ENCODE measurements at regions not wholly inside any gene's neighbourhood (a gene's known extent, or its start where the extent isn't known, plus 50 kb on each side); places are given as distances from the start of the nearest gene placed in this dataset.
"Not testable (repeated sequence)": the region's sequence is repeated elsewhere in the genome, so short reads cannot be mapped to it uniquely, and the experiment has no call there.

DNA sequence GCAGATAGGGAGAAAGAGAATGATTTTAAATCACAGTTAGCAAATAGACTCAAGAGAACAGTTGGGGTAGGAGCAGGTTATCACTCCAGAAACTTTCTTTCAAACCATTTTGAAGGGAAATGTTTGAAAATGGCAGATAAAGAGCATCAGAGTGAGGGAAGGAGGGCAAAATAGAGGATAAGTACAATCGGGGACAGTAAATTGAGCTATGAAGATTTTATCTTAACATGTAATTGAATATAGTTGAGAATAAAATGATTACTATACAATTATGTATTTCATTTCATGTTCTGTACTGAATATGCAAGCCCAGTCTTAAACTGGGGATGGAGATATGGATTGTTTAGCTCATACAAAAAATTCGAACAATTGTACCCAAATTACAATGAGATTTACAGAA, 54.0 kb downstream of the MAP10 start:
- DNase-seq: no peak

DNA sequence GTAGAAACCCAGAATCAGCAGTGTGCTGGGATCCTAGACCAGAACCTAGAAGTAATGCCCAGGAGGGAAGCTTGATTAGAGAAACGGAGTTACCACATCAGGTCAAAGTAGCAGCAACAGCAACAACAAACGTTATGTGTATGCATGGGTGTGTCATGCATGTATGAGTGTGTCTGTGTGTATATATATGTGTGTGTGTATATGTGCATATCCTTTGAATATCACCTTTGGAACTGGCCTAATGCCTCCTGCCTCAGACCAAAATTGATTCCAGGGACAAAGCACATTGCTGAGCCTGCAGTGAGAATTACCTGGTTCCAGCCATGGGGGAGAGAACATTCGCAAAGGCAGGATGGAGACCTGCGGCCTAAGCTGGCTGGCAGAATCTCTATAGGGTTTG, 55.9 kb downstream of the MAP10 start:
- DNase-seq: no peak

GRCh38 chr1:232863544-232864275, 58.5 kb downstream of the MAP10 start:
- DNase-seq: no peak

DNA sequence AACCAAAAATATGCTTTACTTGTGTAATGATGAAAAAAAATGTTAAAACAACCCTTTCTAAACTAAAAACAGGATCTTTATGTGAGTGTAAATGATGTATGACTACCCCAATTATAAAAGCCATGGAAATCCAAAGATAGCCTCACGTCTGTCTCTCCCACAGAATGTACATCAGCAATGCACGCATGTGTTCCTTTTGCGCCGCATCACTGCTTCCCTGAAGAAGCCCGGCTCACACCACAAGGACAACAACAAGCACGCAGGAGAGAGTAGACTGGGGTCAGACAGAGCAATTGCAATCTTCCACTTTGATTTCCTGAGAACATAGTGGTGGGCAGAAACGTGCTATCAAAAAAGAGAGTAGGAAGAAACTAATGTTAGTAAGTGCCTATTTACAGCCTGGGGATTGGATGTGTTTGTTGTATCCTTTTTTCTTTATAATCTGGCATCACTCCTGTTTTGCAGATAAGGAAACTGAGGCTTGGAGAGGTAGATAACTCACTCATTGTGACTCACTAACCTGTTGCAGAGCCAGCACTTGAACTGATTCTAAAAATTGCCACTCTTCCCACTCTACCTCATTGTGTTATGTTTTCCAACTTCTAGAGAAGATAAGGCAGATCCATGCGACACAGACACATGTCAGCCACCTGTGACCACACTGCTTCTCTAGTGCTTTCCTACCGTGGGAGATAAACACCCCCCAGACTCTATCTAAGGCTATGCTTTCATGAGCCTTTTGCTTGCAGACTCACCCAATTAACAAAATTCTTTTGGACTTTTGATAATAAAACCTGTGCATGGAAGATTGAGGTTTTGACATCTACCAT, 60.1 kb downstream of the MAP10 start:
- DNase-seq: no peak

- DNase-seq: peak; percentile 75
These were observed 63.7 kb downstream of the MAP10 start for GRCh38 chr1:232868793-232869491.

- not testable (repeated sequence) for DNase-seq
These were observed 66.2 kb downstream of the MAP10 start for GRCh38 chr1:232871291-232871969.

DNA sequence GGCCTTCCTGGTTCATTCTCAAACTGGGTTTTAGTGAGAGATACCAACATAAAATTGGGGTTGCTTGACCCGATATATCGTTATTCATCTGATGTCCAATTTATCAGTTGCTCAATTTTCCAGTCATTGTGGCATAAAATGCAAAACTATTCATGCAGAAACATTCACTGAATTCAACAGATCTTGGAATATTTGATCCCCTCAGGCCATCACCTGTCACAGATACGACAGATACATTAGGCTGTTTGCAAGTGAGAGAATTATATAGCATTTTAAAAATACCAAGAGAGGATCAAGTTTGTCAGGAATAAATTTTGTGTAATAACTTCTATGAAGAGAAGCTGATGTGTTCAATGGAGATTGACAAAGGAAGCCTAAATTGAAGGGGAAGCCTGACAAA, 67.1 kb downstream of the MAP10 start:
- no peak for DNase-seq

DNA sequence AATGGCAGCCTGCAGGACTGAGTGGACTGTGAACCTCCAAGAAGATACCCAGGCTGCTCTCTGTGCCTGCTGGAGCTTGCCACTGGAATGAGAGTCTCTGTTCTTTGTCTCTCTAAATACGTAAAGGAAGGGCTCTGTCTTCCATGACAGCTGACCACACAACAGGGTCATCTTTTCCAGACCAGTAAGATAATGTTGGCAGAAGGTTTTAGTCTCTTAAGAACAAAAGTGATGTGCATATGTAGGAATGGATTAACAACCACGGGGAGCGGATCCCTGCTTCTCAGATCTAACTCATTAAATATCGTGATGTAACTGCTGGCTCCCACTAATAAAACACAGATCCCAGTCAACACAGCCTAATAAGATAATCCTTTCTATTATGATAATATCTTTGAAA, 67.5 kb downstream of the MAP10 start:
- DNase-seq: no peak

GRCh38 chr1:232873412-232873811, 68.2 kb downstream of the MAP10 start:
- no peak for DNase-seq

DNA sequence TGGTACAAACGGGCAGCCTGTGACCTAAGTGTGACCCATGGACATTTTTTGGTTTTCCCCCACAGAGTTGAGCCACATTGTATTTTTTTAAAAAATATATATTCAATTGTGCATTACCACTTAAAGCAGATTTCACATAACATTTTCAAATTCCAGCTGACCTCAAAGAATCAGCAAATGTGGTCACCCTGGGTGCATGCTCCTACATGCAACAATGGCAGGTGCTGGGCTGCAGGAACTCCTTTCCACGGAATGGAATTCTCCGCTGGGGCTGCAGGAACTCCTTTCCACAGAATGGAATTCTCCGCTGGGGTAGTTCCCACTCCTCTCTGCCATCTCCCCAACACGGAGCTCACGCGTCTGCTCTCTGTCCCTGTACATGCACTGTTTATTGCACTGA, 68.7 kb downstream of the MAP10 start:
- no peak for DNase-seq

GRCh38 chr1:232875536-232875935, 70.3 kb downstream of the MAP10 start:
- no peak for DNase-seq

GRCh38 chr1:232876506-232877364, 71.5 kb downstream of the MAP10 start:
- no peak for DNase-seq

DNA sequence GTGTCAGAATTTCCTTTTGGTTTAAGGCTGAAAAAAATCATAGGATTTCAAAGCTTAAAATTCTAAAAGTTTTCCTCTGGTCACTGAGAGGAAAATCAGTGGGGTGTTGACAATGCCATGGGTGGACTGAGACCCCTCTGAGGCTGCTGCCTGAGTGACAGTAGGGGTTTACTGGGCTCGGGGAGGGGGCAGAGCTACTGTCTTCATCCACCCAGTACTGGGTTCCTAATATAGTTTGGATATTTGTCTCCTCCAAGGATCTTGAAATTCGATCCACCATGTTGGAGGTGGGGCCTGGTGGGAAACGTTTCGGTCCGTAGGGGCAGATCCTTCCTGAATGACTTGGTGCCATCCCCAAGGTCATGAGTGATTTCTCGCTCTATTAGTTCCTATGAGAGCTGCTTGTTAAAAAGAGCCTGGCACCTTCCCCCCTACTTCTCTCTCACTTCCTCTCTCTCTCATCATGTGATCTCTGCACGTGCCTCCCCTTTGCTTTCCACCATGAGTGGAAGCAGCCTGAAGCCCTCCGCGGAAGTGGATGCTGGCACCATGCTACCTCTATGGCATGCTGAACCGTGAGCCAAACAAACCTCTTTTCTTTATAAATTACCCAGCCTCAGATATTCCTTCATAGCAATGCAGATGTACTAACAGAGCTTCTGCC, 72.3 kb downstream of the MAP10 start:
- DNase-seq: no peak

DNA sequence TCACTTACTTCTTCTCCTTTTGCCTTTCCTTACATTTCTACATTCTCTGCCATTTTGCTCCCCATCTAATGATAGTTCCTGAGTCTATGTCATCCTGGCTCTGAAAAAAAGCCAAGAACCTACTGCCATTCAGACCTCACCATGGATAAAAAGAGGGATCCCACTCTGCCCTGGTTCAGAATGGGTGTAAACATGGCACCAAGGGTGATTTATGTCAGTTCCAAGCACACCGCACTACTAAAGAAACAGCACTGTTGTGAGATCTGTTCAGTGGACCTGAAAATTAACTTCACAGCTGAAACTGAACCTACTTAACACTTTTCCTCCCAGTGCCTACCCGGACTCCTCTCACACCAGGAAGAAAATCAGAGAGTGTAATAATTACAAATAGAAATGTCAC, 72.3 kb upstream of the NTPCR start:
- no peak for DNase-seq

DNA sequence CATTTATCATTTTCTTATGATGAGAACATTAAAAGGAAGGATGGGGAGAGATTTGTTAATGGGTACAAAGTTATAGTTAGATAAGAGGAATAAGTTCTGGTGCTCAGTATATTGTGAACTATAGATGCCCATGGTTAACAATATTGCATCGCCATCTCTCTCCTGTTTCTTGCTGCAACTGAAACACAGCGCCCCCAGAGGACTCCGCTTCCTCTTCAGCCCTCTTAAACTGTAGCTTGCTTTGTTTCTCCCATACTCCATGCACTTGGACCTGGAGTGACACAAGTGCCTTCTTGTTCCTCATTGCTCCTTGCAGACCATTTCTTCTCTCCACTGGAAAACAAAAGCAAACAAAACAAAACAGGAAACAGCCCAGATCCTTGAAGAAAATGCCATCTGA, 70.1 kb upstream of the NTPCR start:
- DNase-seq: no peak

DNA sequence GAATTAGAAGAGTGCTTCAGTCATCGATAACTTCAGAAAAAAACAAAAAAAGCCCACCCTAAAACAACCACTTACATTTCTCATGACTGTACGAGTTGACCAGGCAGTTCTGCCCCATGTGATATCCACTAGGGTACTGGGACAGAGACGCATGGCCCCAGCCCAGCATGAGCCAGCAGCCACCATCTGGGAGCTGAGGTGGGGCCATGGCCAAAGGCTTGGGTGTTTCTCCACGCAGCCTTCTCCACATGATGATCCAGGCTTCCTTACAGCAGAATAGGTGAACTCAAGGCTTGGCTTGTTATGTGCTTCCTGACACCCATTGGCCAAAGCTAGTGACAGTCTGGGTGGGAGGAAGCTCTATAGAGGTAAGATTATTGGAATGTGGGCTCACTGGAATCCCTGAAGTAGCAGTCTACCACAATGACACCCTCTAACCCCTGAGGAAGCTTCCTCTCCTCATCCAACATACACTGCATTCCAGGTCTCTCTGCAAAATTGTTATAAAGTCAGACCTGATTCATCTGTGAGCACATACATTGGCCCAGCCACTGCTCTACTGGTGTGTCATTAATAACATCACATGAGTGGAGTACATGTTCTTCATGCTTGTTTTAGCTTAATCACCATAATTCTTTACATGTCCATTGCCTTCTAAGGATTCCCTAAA, 66.3 kb upstream of the NTPCR start:
- DNase-seq: no peak

DNA sequence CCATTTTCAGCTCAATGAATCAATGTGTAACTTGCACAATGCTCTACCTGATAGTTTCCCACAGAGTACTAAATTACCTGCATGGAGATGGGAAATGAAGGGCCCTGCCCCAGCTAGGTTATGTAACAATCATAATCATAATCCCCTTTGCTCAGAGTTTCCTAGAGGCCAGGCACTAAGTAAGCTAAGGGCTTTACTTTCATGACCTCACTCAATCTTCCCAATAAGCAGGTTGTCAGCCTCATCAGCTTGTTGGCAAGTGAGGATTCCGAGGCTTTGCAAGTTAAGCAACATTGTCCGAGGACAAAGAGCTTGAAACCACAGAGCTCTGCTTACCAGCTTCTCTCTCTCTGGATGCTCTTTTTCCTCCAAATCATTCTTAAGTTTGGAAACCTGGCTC, 64.1 kb upstream of the NTPCR start:
- DNase-seq: no peak

DNA sequence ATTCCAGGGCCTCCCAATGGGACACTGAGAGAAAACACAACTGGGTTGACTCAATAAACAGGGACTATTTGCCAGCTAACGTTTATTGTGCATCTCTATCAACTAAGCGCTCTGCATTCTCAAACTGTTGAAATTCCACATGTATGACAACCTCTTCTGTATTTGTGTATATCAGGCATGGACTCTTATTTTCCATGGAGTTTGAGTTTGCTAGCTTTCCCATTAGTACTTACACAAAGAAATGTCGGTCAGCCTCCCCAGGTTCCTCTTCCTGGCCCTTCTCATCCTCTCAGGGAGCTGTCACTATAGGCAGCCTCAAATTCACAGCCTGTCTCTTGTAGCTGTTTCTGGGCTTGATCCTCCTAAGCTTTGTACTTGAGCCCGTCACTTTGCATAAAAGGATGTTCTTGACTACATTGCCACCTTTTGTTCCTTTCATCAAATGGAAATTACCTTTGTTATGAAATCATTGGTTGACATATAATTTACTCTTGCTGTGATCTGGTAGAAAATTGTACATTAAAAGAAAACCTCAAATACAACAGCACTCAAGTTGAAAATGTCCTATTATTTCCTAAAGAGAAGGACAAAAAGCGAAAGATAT, 60.0 kb upstream of the NTPCR start:
- no peak for DNase-seq

- DNase-seq: no peak
These were observed 59.3 kb upstream of the NTPCR start for GRCh38 chr1:232891071-232891470.

DNA sequence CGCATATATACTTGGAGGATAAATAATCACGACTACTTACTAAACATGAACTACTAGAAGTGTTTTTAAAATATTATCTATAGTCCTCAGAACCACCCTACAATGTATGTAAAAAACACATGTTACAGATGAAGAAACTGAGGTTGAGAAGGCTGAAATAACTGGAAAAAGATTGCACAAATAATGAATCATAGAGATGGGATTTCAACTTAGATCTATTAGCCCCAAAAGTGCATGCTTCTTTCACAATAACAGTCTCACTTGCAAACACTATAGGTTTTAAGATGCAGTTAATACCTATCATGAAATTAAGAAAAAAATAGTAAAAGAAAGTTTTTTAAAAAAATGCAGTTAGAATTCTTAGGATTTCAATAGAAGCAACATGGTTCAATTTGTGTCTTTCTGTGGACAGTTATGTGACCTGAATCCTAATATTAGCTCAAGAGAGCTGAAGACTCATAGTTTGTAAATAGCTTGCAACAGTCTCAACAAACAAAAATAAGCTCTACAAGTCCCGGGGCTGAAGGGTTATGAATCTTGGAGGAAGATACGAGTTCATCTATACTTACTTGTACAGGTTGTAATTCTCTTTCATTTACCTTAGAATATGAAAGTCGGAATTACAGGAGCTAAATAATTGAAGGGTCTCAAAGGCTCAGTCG, 58.6 kb upstream of the NTPCR start:
- DNase-seq: no peak
